ENCODE measurements at regions not wholly inside any gene's neighbourhood (a gene's known extent, or its start where the extent isn't known, plus 50 kb on each side); places are given as distances from the start of the nearest gene placed in this dataset.

DNA sequence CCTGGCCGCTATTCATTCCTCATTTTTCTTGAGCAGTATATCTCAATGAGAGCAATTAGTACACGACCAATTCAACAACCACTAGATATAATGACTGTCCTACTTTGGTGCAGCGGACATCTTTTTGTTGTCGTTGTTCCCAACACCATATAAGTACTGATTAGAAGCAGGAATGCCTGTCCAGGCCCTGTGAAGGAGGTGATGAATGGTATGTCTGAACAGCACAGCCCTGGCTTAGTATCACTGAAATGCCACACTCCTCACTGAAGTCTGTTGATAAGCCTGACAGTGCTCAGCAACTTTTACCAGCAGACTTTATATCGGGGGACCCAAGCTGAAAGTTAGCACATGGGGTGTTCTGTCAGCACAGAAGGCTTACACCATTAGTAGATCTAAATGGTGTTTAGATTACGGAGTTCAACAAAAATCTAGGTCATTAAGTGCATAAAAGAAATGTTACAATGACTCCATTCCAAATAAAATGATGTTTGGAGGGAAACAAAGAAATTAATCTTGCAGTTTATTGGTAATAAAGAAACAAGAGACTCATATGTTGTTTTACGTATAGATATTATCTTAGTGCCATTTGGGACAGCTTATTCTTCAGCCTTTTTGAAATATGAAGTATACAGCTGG lies 228.3 kb upstream of the TTC29 start:
- no peak for TF ChIP-seq CTCF (IDR thresholded peaks at IDR 0.05; ENCODE audit: low read depth, low read length, poor library complexity, severe bottlenecking)
- no peak for TF ChIP-seq EZH2phosphoT487 (IDR thresholded peaks at IDR 0.05; ENCODE audit: borderline replicate concordance, low read length)

Data from DOHH2 (cell line).